Stomach (tissue), 4 donors: ENCODE measurements at regions not wholly inside any gene's neighbourhood (a gene's known extent, or its start where the extent isn't known, plus 50 kb on each side); places are given as distances from the start of the nearest gene placed in this dataset.

ENCODE experiments used
- CTCF ChIP-seq, 7 experiments: fragments of 450-650 bp in 4 of 7; fragments of 200-600 bp in 3 of 7; sonication (generic) in 3 of 7; IDR thresholded peaks; one replicate each; pipeline ENCODE4 v1.5.1; 2016 to 2019; ENCODE audit warnings: antibody characterized with exemption in 7 of 7, control low read depth in 2 of 7, mild to moderate bottlenecking in 1 of 7
- EP300 ChIP-seq: sonication (generic); formaldehyde crosslinking; IDR thresholded peaks from one replicate; pipeline ENCODE4 v1.6.1; 2017; ENCODE audit warnings: antibody characterized with exemption
- POLR2A ChIP-seq, 4 donors: fragments of 450-650 bp; IDR thresholded peaks; one replicate each; pipeline ENCODE4 v1.6.1; 2016; ENCODE audit warnings: antibody characterized with exemption in 4 of 4, control low read depth in 2 of 4, mild to moderate bottlenecking in 1 of 4, moderate library complexity in 1 of 4
- POLR2AphosphoS5 ChIP-seq, 3 donors: sonication (generic); formaldehyde crosslinking; IDR thresholded peaks; one replicate each; pipeline ENCODE4 v1.6.1; 2016; ENCODE audit warnings: antibody characterized with exemption in 3 of 3

GRCh38 chr12:58248599-58248998, 307.2 kb downstream of the ATP23 start:
- TF ChIP-seq POLR2A (IDR thresholded peaks at IDR 0.05) = no peak
- no peak for TF ChIP-seq POLR2AphosphoS5 (IDR thresholded peaks at IDR 0.05)
- no peak for TF ChIP-seq EP300
- no peak for TF ChIP-seq CTCF (IDR thresholded peaks at IDR 0.05)
